ENCODE measurements at regions not wholly inside any gene's neighbourhood (a gene's known extent, or its start where the extent isn't known, plus 50 kb on each side); places are given as distances from the start of the nearest gene placed in this dataset.

GRCh38 chr2:155513248-155513647, 814.8 kb downstream of the KCNJ3 start:
- Histone ChIP-seq H4K91ac (ENCODE audit: insufficient read length, low read depth, low read length) (no peak overlapping the region), H3K14ac (ENCODE audit: insufficient read depth, low read length) (no peak overlapping the region), H3K79me1 (ENCODE audit: insufficient read depth, low read depth, low read length, poor library complexity, severe bottlenecking) (no peaks in the 10 kb centered on the region), H3K23ac (ENCODE audit: insufficient read length, low read depth, low read length) (no peak overlapping the region), H3K18ac (ENCODE audit: insufficient read length, low read depth, low read length) (no peak overlapping the region), H2AK5ac (ENCODE audit: insufficient read length, low read length) (no peak overlapping the region), H3K56ac (ENCODE audit: insufficient read length, low read depth, low read length) (no peak overlapping the region), H4K8ac (replicated peaks; ENCODE audit: insufficient read length, low read depth, low read length) (no peak overlapping the region), H2BK5ac (ENCODE audit: insufficient read length, low read length) (no peak overlapping the region), H3K27ac (ENCODE audit: insufficient read length, low read depth, low read length) (no peak overlapping the region), H3K4me2 (ENCODE audit: insufficient read depth, insufficient read length, low read length) (no peak overlapping the region), H2BK12ac (ENCODE audit: insufficient read length, low read depth, low read length) (no peak overlapping the region), H3T11ph (ENCODE audit: low read length) (no peak overlapping the region), H2BK20ac (ENCODE audit: low read depth, low read length, poor library complexity, severe bottlenecking) (no peak overlapping the region), H3K79me2 (ENCODE audit: insufficient read depth, low read length) (no peaks in the 10 kb centered on the region), H2BK120ac (ENCODE audit: low read depth, low read length, poor library complexity, severe bottlenecking) (no peak overlapping the region), H3K4ac (ENCODE audit: low read depth, low read length) (no peak overlapping the region), H3K23me2 (ENCODE audit: insufficient read length, low read depth, low read length, poor library complexity, severe bottlenecking) (no peaks in the 10 kb centered on the region), H3K9ac (ENCODE audit: extremely low read depth, insufficient read length, low read length) (no peak overlapping the region), H4K20me1 (ENCODE audit: control insufficient read depth, insufficient read depth, insufficient read length) (no peaks in the 10 kb centered on the region), H3K27me3 (ENCODE audit: insufficient read depth, low read length) (no peaks in the 10 kb centered on the region), H2AFZ (ENCODE audit: low read length) (no peak overlapping the region), H3K4me1 (ENCODE audit: insufficient read depth, low read length) (no peaks in the 10 kb centered on the region), H2BK15ac (ENCODE audit: low read depth, low read length) (no peak overlapping the region), H4K5ac (ENCODE audit: insufficient read length, low read depth, low read length) (no peak overlapping the region), H3K9me3 (ENCODE audit: control insufficient read depth, low read depth, low read length) (no peaks in the 10 kb centered on the region)
- no peaks in the 10 kb centered on the region for H3K4me1 Mint-ChIP-seq
- no peak for DNase-seq
- H3K9me3 Mint-ChIP-seq: no peaks in the 10 kb centered on the region
- H3K36me3 Mint-ChIP-seq (ENCODE audit: insufficient read depth in 1 of 3, low read depth in 3 of 3): no peaks in the 10 kb centered on the region
- no peak for TF ChIP-seq CTCF (conservative IDR thresholded peaks at IDR 0.05)
- H3K27me3 Mint-ChIP-seq (ENCODE audit: low read depth): no peaks in the 10 kb centered on the region
- 100% methylated on average over 1 of the region's 1 CpG for WGBS (ENCODE audit: extremely low coverage, insufficient read length, low lambda C conversion rate)
- no peak overlapping the region for H3K27ac Mint-ChIP-seq
- H3K4me3 Mint-ChIP-seq: no peak overlapping the region

Measured in H9 (cell line).